GM23338 (cell line): ENCODE measurements at regions not wholly inside any gene's neighbourhood (a gene's known extent, or its start where the extent isn't known, plus 50 kb on each side); places are given as distances from the start of the nearest gene placed in this dataset.

ENCODE experiments used
- ATAC-seq: fragments of 200-7000 bp; cut with Tn5 transposase; 3 replicates; pipeline ENCODE4 v1.9.1; 2020
- DNase-seq: peaks from one replicate; pipeline ENCODE4 v3.0.0-alpha.2; 2015; ENCODE audit warnings: low spot score
- H2AFZ ChIP-seq: fragments of 200-600 bp; sonication (generic); 2 replicates; pipeline ENCODE4 v1.8.0; 2016; ENCODE audit warnings: antibody characterized with exemption, mild to moderate bottlenecking, moderate library complexity
- H3F3A ChIP-seq: fragments of 200-600 bp; sonication (generic); replicated peaks from 2 replicates; pipeline ENCODE4 v1.8.0; 2017; ENCODE audit warnings: antibody characterized with exemption, mixed run types, low read depth
- H3K27ac ChIP-seq: fragments of 200-600 bp; sonication (generic); 2 replicates; pipeline ENCODE4 v1.6.1; 2016; ENCODE audit warnings: low read depth
- H3K27me3 ChIP-seq: fragments of 200-600 bp; sonication (generic); 2 replicates; pipeline ENCODE4 v1.8.0; 2016; ENCODE audit warnings: mild to moderate bottlenecking, mixed run types, moderate library complexity; ENCODE audit not compliant: insufficient read depth
- H3K36me3 ChIP-seq: fragments of 200-600 bp; sonication (generic); 2 replicates; pipeline ENCODE4 v1.8.0; 2016; ENCODE audit warnings: mild to moderate bottlenecking; ENCODE audit not compliant: insufficient read depth
- H3K4me1 ChIP-seq: fragments of 200-600 bp; sonication (generic); 2 replicates; pipeline ENCODE4 v1.8.0; 2016; ENCODE audit warnings: mild to moderate bottlenecking, moderate library complexity; ENCODE audit not compliant: insufficient read depth
- H3K4me2 ChIP-seq: fragments of 200-600 bp; sonication (generic); 2 replicates; pipeline ENCODE4 v1.7.1; 2017; ENCODE audit warnings: mixed run types
- H3K4me3 ChIP-seq: fragments of 200-600 bp; sonication (generic); 2 replicates; pipeline ENCODE4 v1.6.1; 2016; ENCODE audit warnings: mixed run types
- H3K79me2 ChIP-seq: fragments of 200-600 bp; sonication (generic); replicated peaks from 2 replicates; pipeline ENCODE4 v1.8.0; 2017; ENCODE audit warnings: mild to moderate bottlenecking; ENCODE audit not compliant: insufficient read depth
- H3K9me2 ChIP-seq: fragments of 200-600 bp; sonication (generic); 2 replicates; pipeline ENCODE4 v1.8.0; 2017; ENCODE audit not compliant: insufficient read depth
- H4K20me1 ChIP-seq: fragments of 200-600 bp; sonication (generic); replicated peaks from 2 replicates; pipeline ENCODE4 v1.8.0; 2017; ENCODE audit warnings: mild to moderate bottlenecking; ENCODE audit not compliant: insufficient read depth
- H3K27ac Mint-ChIP-seq: 2 replicates; pipeline ENCODE4 v1.8.0; 2020; ENCODE audit warnings: inconsistent platforms, mild to moderate bottlenecking, moderate library complexity, mixed read lengths
- H3K27me3 Mint-ChIP-seq: 3 replicates; pipeline ENCODE4 v1.8.0; 2022; ENCODE audit warnings: low read depth, mild to moderate bottlenecking, moderate library complexity, mixed read lengths, inconsistent platforms; ENCODE audit not compliant: insufficient read depth, poor library complexity
- H3K36me3 Mint-ChIP-seq: 3 replicates; pipeline ENCODE4 v1.8.0; 2021; ENCODE audit warnings: low read depth, mild to moderate bottlenecking, inconsistent platforms, moderate library complexity, mixed read lengths
- H3K4me1 Mint-ChIP-seq: 3 replicates; pipeline ENCODE4 v1.8.0; 2020; ENCODE audit warnings: mild to moderate bottlenecking, inconsistent platforms, mixed read lengths
- H3K4me3 Mint-ChIP-seq: 3 replicates; pipeline ENCODE4 v1.8.0; 2021; ENCODE audit warnings: moderate library complexity, mild to moderate bottlenecking, inconsistent platforms, mixed read lengths
- H3K9me3 Mint-ChIP-seq: 3 replicates; pipeline ENCODE4 v1.8.0; 2020; ENCODE audit warnings: moderate library complexity, mild to moderate bottlenecking, inconsistent platforms, mixed read lengths
- CREB1 ChIP-seq: fragments of 250-450 bp; sonication (Bioruptor Pico); IDR thresholded peaks from 2 replicates; pipeline ENCODE4 v1.5.0; 2020; ENCODE audit warnings: low read depth, mild to moderate bottlenecking, moderate library complexity
- ETS1 ChIP-seq: IDR thresholded peaks from 2 replicates; pipeline ENCODE4 v1.6.1; 2016; ENCODE audit warnings: antibody characterized with exemption
- EZH2 ChIP-seq: fragments of 200-600 bp; sonication (generic); IDR thresholded peaks from one replicate; pipeline ENCODE4 v1.8.0; 2017; ENCODE audit warnings: antibody characterized with exemption, mild to moderate bottlenecking, low read depth; ENCODE audit not compliant: unreplicated experiment
- JUNB ChIP-seq: IDR thresholded peaks from one replicate; pipeline ENCODE4 v1.6.1; 2016; ENCODE audit warnings: antibody characterized with exemption; ENCODE audit not compliant: unreplicated experiment
- NANOG ChIP-seq: IDR thresholded peaks from 2 replicates; pipeline ENCODE4 v1.6.1; 2016; ENCODE audit warnings: antibody characterized with exemption, borderline replicate concordance
- POLR2AphosphoS5 ChIP-seq: IDR thresholded peaks from 2 replicates; pipeline ENCODE4 v1.6.1; 2016; ENCODE audit warnings: antibody characterized with exemption, low read depth
- REST ChIP-seq: IDR thresholded peaks from one replicate; pipeline ENCODE4 v1.6.1; 2018; ENCODE audit warnings: antibody characterized with exemption; ENCODE audit not compliant: unreplicated experiment
- STAT1 ChIP-seq: IDR thresholded peaks from one replicate; pipeline ENCODE4 v1.6.1; 2016; ENCODE audit warnings: antibody characterized with exemption; ENCODE audit not compliant: unreplicated experiment
- ZNF114 ChIP-seq: fragments of 250-450 bp; sonication (Bioruptor Pico); IDR thresholded peaks from 2 replicates; pipeline ENCODE4 v1.5.0; 2020; ENCODE audit warnings: mild to moderate bottlenecking, moderate library complexity
- ZNF331 ChIP-seq: fragments of 250-450 bp; sonication (Bioruptor Pico); IDR thresholded peaks from 2 replicates; pipeline ENCODE4 v1.5.0; 2020; ENCODE audit warnings: low read depth, mild to moderate bottlenecking, moderate library complexity
- ZNF462 ChIP-seq: fragments of 250-450 bp; sonication (Bioruptor Pico); IDR thresholded peaks from 2 replicates; pipeline ENCODE4 v1.5.0; 2020; ENCODE audit warnings: mild to moderate bottlenecking, moderate library complexity

GRCh38 chr1:113279776-113280391, 110.4 kb upstream of the MAGI3 start (continued):
- TF ChIP-seq ETS1: no peak
- no peak for TF ChIP-seq EZH2
- TF ChIP-seq STAT1: no peak
- no peak for TF ChIP-seq CREB1
- no peak for TF ChIP-seq POLR2AphosphoS5
- TF ChIP-seq JUNB: no peak
- TF ChIP-seq ZNF331 (CRISPR knock-in tag): no peak

- H3K27me3 ChIP-seq: no peaks in the 10 kb centered on the region
- H3K27ac ChIP-seq: no peak overlapping the region
- no peak overlapping the region for H3K27ac Mint-ChIP-seq
- no peak overlapping the region for H3K4me3 Mint-ChIP-seq
- H3K36me3 Mint-ChIP-seq: no peaks in the 10 kb centered on the region
- H3K27me3 Mint-ChIP-seq: no peaks in the 10 kb centered on the region
- no peak overlapping the region for H3K4me3 ChIP-seq
- ATAC-seq: no peak
- no peak for TF ChIP-seq ZNF114
- TF ChIP-seq EZH2: no peak
- no peak for TF ChIP-seq ZNF462 (CRISPR knock-in tag)
- no peak for TF ChIP-seq REST
- TF ChIP-seq NANOG: no peak
- no peak for TF ChIP-seq JUNB
- no peak for TF ChIP-seq ETS1
- H3F3A ChIP-seq: 0 out of 2 replicates have a peak, but pooled peaks cover 2% of the 10 kb centered on the region
- no peak for DNase-seq
- peaks cover 13% of the 10 kb centered on the region for H3K4me1 Mint-ChIP-seq
- H3K4me2 ChIP-seq: no peak overlapping the region
- no peaks in the 10 kb centered on the region for H4K20me1 ChIP-seq
- H3K9me2 ChIP-seq: no peaks in the 10 kb centered on the region
- no peaks in the 10 kb centered on the region for H3K79me2 ChIP-seq
- no peaks in the 10 kb centered on the region for H3K9me3 Mint-ChIP-seq
- H3K36me3 ChIP-seq: no peaks in the 10 kb centered on the region
- H3K4me1 ChIP-seq: peaks cover 17% of the 10 kb centered on the region
- H2AFZ ChIP-seq: no peak overlapping the region
Measured at GRCh38 chr1:113280581-113280980, 109.7 kb upstream of the MAGI3 start.
